ENCODE measurements at regions not wholly inside any gene's neighbourhood (a gene's known extent, or its start where the extent isn't known, plus 50 kb on each side); places are given as distances from the start of the nearest gene placed in this dataset.

- DNase-seq, result no peak
Measured at GRCh38 chr7:25399000-25399750, 170.9 kb upstream of the NPVF start.

- DNase-seq, result no peak
Measured at GRCh38 chr7:25402532-25402931, 174.2 kb upstream of the NPVF start.

GRCh38 chr7:25405736-25406135 is 177.4 kb upstream of the NPVF start:
- DNase-seq, result no peak

GRCh38 chr7:25407053-25407452 is 178.8 kb upstream of the NPVF start:
- no peak for DNase-seq

- DNase-seq, result no peak
Measured at GRCh38 chr7:25408012-25408687, 179.9 kb upstream of the NPVF start.

- no peak for DNase-seq
Measured at GRCh38 chr7:25408876-25409275, 180.6 kb upstream of the NPVF start.

GRCh38 chr7:25409897-25410636 is 181.8 kb upstream of the NPVF start:
- DNase-seq, result no peak

GRCh38 chr7:25420771-25421170 is 192.5 kb upstream of the NPVF start:
- no peak for DNase-seq

GRCh38 chr7:25424113-25424512 is 195.8 kb upstream of the NPVF start:
- no peak for DNase-seq

GRCh38 chr7:25424855-25425254 is 196.6 kb upstream of the NPVF start:
- no peak for DNase-seq

GRCh38 chr7:25427721-25428120 is 199.4 kb upstream of the NPVF start:
- no peak for DNase-seq

GRCh38 chr7:25429731-25430130 is 201.4 kb upstream of the NPVF start:
- no peak for DNase-seq

- no peak for DNase-seq
Measured at GRCh38 chr7:25430200-25430931, 202.1 kb upstream of the NPVF start.

- DNase-seq, result no peak
Measured at GRCh38 chr7:25431956-25432450, 203.7 kb upstream of the NPVF start.

GRCh38 chr7:25432807-25433206 is 204.5 kb upstream of the NPVF start:
- DNase-seq, result no peak

GRCh38 chr7:25436413-25436812 is 208.1 kb upstream of the NPVF start:
- DNase-seq, result no peak

- no peak for DNase-seq
Measured at GRCh38 chr7:25437308-25437707, 209.0 kb upstream of the NPVF start.

- no peak for DNase-seq
Measured at GRCh38 chr7:25444991-25445390, 216.7 kb upstream of the NPVF start.

- DNase-seq, result no peak
Measured at GRCh38 chr7:25448301-25448700, 220.0 kb upstream of the NPVF start.

- DNase-seq, result no peak
Measured at GRCh38 chr7:25454020-25454419, 225.7 kb upstream of the NPVF start.

GRCh38 chr7:25454562-25455041 is 226.3 kb upstream of the NPVF start:
- DNase-seq, result no peak

GRCh38 chr7:25455683-25456251 is 227.5 kb upstream of the NPVF start:
- DNase-seq, result no peak

Data from NCI-H345 (cell line).